ENCODE measurements at regions not wholly inside any gene's neighbourhood (a gene's known extent, or its start where the extent isn't known, plus 50 kb on each side); places are given as distances from the start of the nearest gene placed in this dataset.
"Not testable (repeated sequence)": the region's sequence is repeated elsewhere in the genome, so short reads cannot be mapped to it uniquely, and the experiment has no call there.

- no peak for TF ChIP-seq RBBP5 (IDR thresholded peaks at IDR 0.05; ENCODE audit: borderline replicate concordance, low read depth, low read length)
- no peak for TF ChIP-seq RAD21 (IDR thresholded peaks at IDR 0.05 in 1 of 2, conservative IDR thresholded peaks at IDR 0.05 in 1 of 2; ENCODE audit: low read depth in 2 of 2, low read length in 2 of 2)
- TF ChIP-seq ATF2 (IDR thresholded peaks at IDR 0.05; ENCODE audit: low read length) = no peak
- TF ChIP-seq E2F6 (IDR thresholded peaks at IDR 0.05) = no peak
- TF ChIP-seq GABPA (IDR thresholded peaks at IDR 0.05; ENCODE audit: borderline replicate concordance, insufficient read depth, low read length) = no peak
Measured at GRCh38 chr1:99553301-99553700, 92.6 kb upstream of the PALMD start (continued).

GRCh38 chr1:99553819-99554218 lies 92.1 kb upstream of the PALMD start:
- H2AK5ac ChIP-seq (ENCODE audit: low read depth, low read length); CTCF ChIA-PET (ENCODE audit: partially characterized antibody); H2BK5ac ChIP-seq (ENCODE audit: low read depth, low read length); H2BK15ac ChIP-seq (ENCODE audit: low read length); H4K91ac ChIP-seq (replicated peaks; ENCODE audit: insufficient read length, low read length); H2AFZ ChIP-seq (ENCODE audit: low read length); H3K27me3 ChIP-seq (replicated peaks in 1 of 4; ENCODE audit: control insufficient read depth in 3 of 4, extremely low read depth in 1 of 4, insufficient read depth in 3 of 4, low read length in 3 of 4); H4K8ac ChIP-seq (ENCODE audit: extremely low read depth, insufficient read depth, low read length); H3K79me2 ChIP-seq (ENCODE audit: control insufficient read depth in 1 of 2, insufficient read depth in 2 of 2, low read length in 2 of 2); FAIRE-seq; H2BK120ac ChIP-seq (replicated peaks; ENCODE audit: low read depth, low read length); H3K9ac ChIP-seq (replicated peaks in 1 of 4; ENCODE audit: extremely low read depth in 1 of 4, low read depth in 3 of 4, low read length in 3 of 4); H3K56ac ChIP-seq (replicated peaks; ENCODE audit: insufficient read length, low read depth, low read length); H2BK12ac ChIP-seq (ENCODE audit: low read depth, low read length); H3K9me3 ChIP-seq (ENCODE audit: insufficient read depth in 2 of 2, low read depth in 1 of 2, low read length in 1 of 2); DNase-seq (ENCODE audit: low read depth in 1 of 2, low spot score in 2 of 2); H3K14ac ChIP-seq (ENCODE audit: insufficient read length); H3K4me1 ChIP-seq (replicated peaks in 1 of 4; ENCODE audit: control insufficient read depth in 3 of 4, insufficient read depth in 4 of 4, low read length in 3 of 4); H4K20me1 ChIP-seq (replicated peaks in 1 of 2; ENCODE audit: control insufficient read depth in 1 of 2, insufficient read depth in 2 of 2, low read length in 2 of 2); H3K23ac ChIP-seq (ENCODE audit: insufficient read length); H2BK20ac ChIP-seq (ENCODE audit: low read length); H3K4ac ChIP-seq (replicated peaks; ENCODE audit: insufficient read length, low read depth, low read length); H3K4me3 ChIP-seq (ENCODE audit: extremely low read depth in 1 of 4, insufficient read depth in 2 of 4, low read depth in 3 of 4, low read length in 4 of 4); H3K27ac ChIP-seq (ENCODE audit: low read depth, low read length); H3K23me2 ChIP-seq (ENCODE audit: low read depth, low read length); H3K36me3 ChIP-seq (ENCODE audit: control insufficient read depth in 2 of 4, insufficient read depth in 4 of 4, low read length in 3 of 4); H3K79me1 ChIP-seq (ENCODE audit: low read depth, low read length); POLR2A ChIA-PET (ENCODE audit: partially characterized antibody); H4K5ac ChIP-seq (ENCODE audit: insufficient read length, low read depth, low read length); H3K4me2 ChIP-seq (ENCODE audit: insufficient read depth in 1 of 2, low read depth in 2 of 2, low read length in 2 of 2); H3K18ac ChIP-seq (ENCODE audit: extremely low read depth, low read length): not testable (repeated sequence)
- 93% methylated on average over 3 of the region's 3 CpGs; no CpG with 5 or more reads in 1 of the 2 experiments for WGBS, 2 experiments (ENCODE audit: extremely low coverage in 1 of 2, insufficient coverage in 1 of 2, insufficient read length in 1 of 2, insufficient replicate concordance in 2 of 2, low coverage in 1 of 2, low lambda C conversion rate in 2 of 2, missing lambda C conversion rate in 1 of 2)
